ENCODE measurements at regions not wholly inside any gene's neighbourhood (a gene's known extent, or its start where the extent isn't known, plus 50 kb on each side); places are given as distances from the start of the nearest gene placed in this dataset.

- no peaks in the 10 kb centered on the region for H3K9me3 Mint-ChIP-seq
- no peaks in the 10 kb centered on the region for H3K4me1 Mint-ChIP-seq
- H3K27ac Mint-ChIP-seq, result no peak overlapping the region
- H3K27me3 Mint-ChIP-seq, result peaks cover 93% of the 10 kb centered on the region
- no peak for DNase-seq
- no peak overlapping the region for H3K4me3 Mint-ChIP-seq
- H3K36me3 Mint-ChIP-seq, result no peaks in the 10 kb centered on the region
Observed at GRCh38 chr16:86289907-86290306, 220.4 kb upstream of the FOXF1 start.

- Mint-ChIP-seq H3K9me3 (no peaks in the 10 kb centered on the region), H3K36me3 (no peaks in the 10 kb centered on the region), H3K4me3 (no peak overlapping the region), H3K27ac (no peak overlapping the region), H3K27me3 (peaks cover 88% of the 10 kb centered on the region), H3K4me1 (no peaks in the 10 kb centered on the region)
- DNase-seq, result no peak
Observed at GRCh38 chr16:86291491-86291890, 218.8 kb upstream of the FOXF1 start.

GRCh38 chr16:86292171-86292775 is 218.1 kb upstream of the FOXF1 start:
- Mint-ChIP-seq H3K36me3 (no peaks in the 10 kb centered on the region), H3K27ac (no peak overlapping the region), H3K9me3 (no peaks in the 10 kb centered on the region), H3K4me3 (no peak overlapping the region), H3K27me3 (peaks cover 89% of the 10 kb centered on the region), H3K4me1 (no peaks in the 10 kb centered on the region)
- DNase-seq, result no peak

- Mint-ChIP-seq H3K27me3 (peaks cover 89% of the 10 kb centered on the region), H3K36me3 (no peaks in the 10 kb centered on the region), H3K27ac (no peak overlapping the region), H3K4me1 (peaks cover 2% of the 10 kb centered on the region), H3K9me3 (no peaks in the 10 kb centered on the region), H3K4me3 (no peak overlapping the region)
- no peak for DNase-seq
Observed at GRCh38 chr16:86292942-86293341, 217.4 kb upstream of the FOXF1 start.

- peaks cover 89% of the 10 kb centered on the region for H3K27me3 Mint-ChIP-seq
- peaks cover 2% of the 10 kb centered on the region for H3K4me1 Mint-ChIP-seq
- H3K36me3 Mint-ChIP-seq, result no peaks in the 10 kb centered on the region
- no peak overlapping the region for H3K27ac Mint-ChIP-seq
- no peaks in the 10 kb centered on the region for H3K9me3 Mint-ChIP-seq
- no peak overlapping the region for H3K4me3 Mint-ChIP-seq
- DNase-seq, result no peak
Observed at GRCh38 chr16:86293906-86294305, 216.4 kb upstream of the FOXF1 start.

GRCh38 chr16:86294535-86295196 is 215.7 kb upstream of the FOXF1 start:
- H3K4me1 Mint-ChIP-seq, result peaks cover 2% of the 10 kb centered on the region
- H3K27ac Mint-ChIP-seq, result no peak overlapping the region
- DNase-seq, result no peak
- peaks cover 88% of the 10 kb centered on the region for H3K27me3 Mint-ChIP-seq
- no peaks in the 10 kb centered on the region for H3K9me3 Mint-ChIP-seq
- no peak overlapping the region for H3K4me3 Mint-ChIP-seq
- no peaks in the 10 kb centered on the region for H3K36me3 Mint-ChIP-seq

GRCh38 chr16:86296256-86296655 is 214.1 kb upstream of the FOXF1 start:
- Mint-ChIP-seq H3K36me3 (no peaks in the 10 kb centered on the region), H3K27me3 (peaks cover 85% of the 10 kb centered on the region)

GRCh38 chr16:86297391-86297790 is 212.9 kb upstream of the FOXF1 start:
- H3K27me3 Mint-ChIP-seq, result peaks cover 85% of the 10 kb centered on the region
- H3K27ac Mint-ChIP-seq, result no peak overlapping the region
- H3K9me3 Mint-ChIP-seq, result no peaks in the 10 kb centered on the region
- no peaks in the 10 kb centered on the region for H3K36me3 Mint-ChIP-seq
- H3K4me3 Mint-ChIP-seq, result no peak overlapping the region
- H3K4me1 Mint-ChIP-seq, result peaks cover 5% of the 10 kb centered on the region
- no peak for DNase-seq

More at GRCh38 chr16:86296256-86296655, 214.1 kb upstream of the FOXF1 start:
- H3K4me1 Mint-ChIP-seq, result peaks cover 5% of the 10 kb centered on the region
- H3K9me3 Mint-ChIP-seq, result no peaks in the 10 kb centered on the region
- no peak overlapping the region for H3K27ac Mint-ChIP-seq
- no peak for DNase-seq
- H3K4me3 Mint-ChIP-seq, result no peak overlapping the region

GRCh38 chr16:86297866-86298757 is 212.2 kb upstream of the FOXF1 start:
- no peak for DNase-seq
- H3K27ac Mint-ChIP-seq, result no peak overlapping the region
- H3K36me3 Mint-ChIP-seq, result no peaks in the 10 kb centered on the region
- H3K27me3 Mint-ChIP-seq, result peaks cover 80% of the 10 kb centered on the region
- peaks cover 5% of the 10 kb centered on the region for H3K4me1 Mint-ChIP-seq
- no peak overlapping the region for H3K4me3 Mint-ChIP-seq
- no peaks in the 10 kb centered on the region for H3K9me3 Mint-ChIP-seq

GRCh38 chr16:86298758-86299134 is 211.6 kb upstream of the FOXF1 start:
- H3K4me1 Mint-ChIP-seq, result peaks cover 5% of the 10 kb centered on the region
- H3K27ac Mint-ChIP-seq, result no peak overlapping the region
- peaks cover 75% of the 10 kb centered on the region for H3K27me3 Mint-ChIP-seq
- DNase-seq, result no peak
- H3K9me3 Mint-ChIP-seq, result no peaks in the 10 kb centered on the region
- H3K36me3 Mint-ChIP-seq, result no peaks in the 10 kb centered on the region
- no peak overlapping the region for H3K4me3 Mint-ChIP-seq

- no peak for DNase-seq
- Mint-ChIP-seq H3K9me3 (no peaks in the 10 kb centered on the region), H3K27ac (no peak overlapping the region), H3K36me3 (no peaks in the 10 kb centered on the region), H3K4me1 (peaks cover 5% of the 10 kb centered on the region), H3K4me3 (no peak overlapping the region), H3K27me3 (peaks cover 64% of the 10 kb centered on the region)
Observed at GRCh38 chr16:86299882-86300610, 210.3 kb upstream of the FOXF1 start.

GRCh38 chr16:86300746-86301481 is 209.4 kb upstream of the FOXF1 start:
- Mint-ChIP-seq H3K4me1 (peaks cover 5% of the 10 kb centered on the region), H3K9me3 (no peaks in the 10 kb centered on the region), H3K36me3 (no peaks in the 10 kb centered on the region), H3K27me3 (peaks cover 61% of the 10 kb centered on the region), H3K4me3 (no peak overlapping the region), H3K27ac (no peak overlapping the region)
- no peak for DNase-seq

- Mint-ChIP-seq H3K4me3 (no peak overlapping the region), H3K4me1 (peaks cover 5% of the 10 kb centered on the region), H3K9me3 (no peaks in the 10 kb centered on the region), H3K27me3 (peaks cover 51% of the 10 kb centered on the region), H3K36me3 (no peaks in the 10 kb centered on the region), H3K27ac (no peak overlapping the region)
- no peak for DNase-seq
Observed at GRCh38 chr16:86302421-86303109, 207.8 kb upstream of the FOXF1 start.
